ENCODE measurements at regions not wholly inside any gene's neighbourhood (a gene's known extent, or its start where the extent isn't known, plus 50 kb on each side); places are given as distances from the start of the nearest gene placed in this dataset.

- H3K36me3 ChIP-seq = no peaks in the 10 kb centered on the region
- DNase-seq (ENCODE audit: low spot score) = no peak
- no peak overlapping the region for H3K27ac ChIP-seq
- H3K4me3 ChIP-seq = no peak overlapping the region
- H3K4me1 ChIP-seq = peaks cover 0 to 10% of the 10 kb centered on the region in 2 donors
- no peaks in the 10 kb centered on the region for H3K27me3 ChIP-seq
- no peaks in the 10 kb centered on the region for H3K9me3 ChIP-seq
- TF ChIP-seq, protein P1, sequence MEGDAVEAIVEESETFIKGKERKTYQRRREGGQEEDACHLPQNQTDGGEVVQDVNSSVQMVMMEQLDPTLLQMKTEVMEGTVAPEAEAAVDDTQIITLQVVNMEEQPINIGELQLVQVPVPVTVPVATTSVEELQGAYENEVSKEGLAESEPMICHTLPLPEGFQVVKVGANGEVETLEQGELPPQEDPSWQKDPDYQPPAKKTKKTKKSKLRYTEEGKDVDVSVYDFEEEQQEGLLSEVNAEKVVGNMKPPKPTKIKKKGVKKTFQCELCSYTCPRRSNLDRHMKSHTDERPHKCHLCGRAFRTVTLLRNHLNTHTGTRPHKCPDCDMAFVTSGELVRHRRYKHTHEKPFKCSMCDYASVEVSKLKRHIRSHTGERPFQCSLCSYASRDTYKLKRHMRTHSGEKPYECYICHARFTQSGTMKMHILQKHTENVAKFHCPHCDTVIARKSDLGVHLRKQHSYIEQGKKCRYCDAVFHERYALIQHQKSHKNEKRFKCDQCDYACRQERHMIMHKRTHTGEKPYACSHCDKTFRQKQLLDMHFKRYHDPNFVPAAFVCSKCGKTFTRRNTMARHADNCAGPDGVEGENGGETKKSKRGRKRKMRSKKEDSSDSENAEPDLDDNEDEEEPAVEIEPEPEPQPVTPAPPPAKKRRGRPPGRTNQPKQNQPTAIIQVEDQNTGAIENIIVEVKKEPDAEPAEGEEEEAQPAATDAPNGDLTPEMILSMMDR (IDR thresholded peaks at IDR 0.05) = no peak
Measured at GRCh38 chr5:124277767-124278545, 468.5 kb downstream of the ZNF608 start.

- peaks cover 0 to 10% of the 10 kb centered on the region in 2 donors for H3K4me1 ChIP-seq
- no peak for DNase-seq (ENCODE audit: low spot score)
- H3K27ac ChIP-seq = no peak overlapping the region
- no peak overlapping the region for H3K4me3 ChIP-seq
- H3K9me3 ChIP-seq = no peaks in the 10 kb centered on the region
- no peaks in the 10 kb centered on the region for H3K27me3 ChIP-seq
- no peaks in the 10 kb centered on the region for H3K36me3 ChIP-seq
- TF ChIP-seq, protein P1 (IDR thresholded peaks at IDR 0.05) = no peak
Measured at GRCh38 chr5:124276166-124276565, 470.3 kb downstream of the ZNF608 start.

GRCh38 chr5:124274949-124275348 is 471.5 kb downstream of the ZNF608 start:
- no peaks in the 10 kb centered on the region for H3K27me3 ChIP-seq
- no peak for DNase-seq (ENCODE audit: low spot score)
- H3K4me3 ChIP-seq = no peak overlapping the region
- peaks cover 0 to 10% of the 10 kb centered on the region in 2 donors for H3K4me1 ChIP-seq
- H3K9me3 ChIP-seq = no peaks in the 10 kb centered on the region
- no peak overlapping the region for H3K27ac ChIP-seq
- H3K36me3 ChIP-seq = no peaks in the 10 kb centered on the region
- TF ChIP-seq, protein P1 (IDR thresholded peaks at IDR 0.05) = no peak

GRCh38 chr5:124264499-124264898 is 481.9 kb downstream of the ZNF608 start:
- TF ChIP-seq, protein P1 (IDR thresholded peaks at IDR 0.05) = no peak
- Histone ChIP-seq H3K4me1 (peaks cover 0 to 21% of the 10 kb centered on the region in 2 donors), H3K27me3 (no peaks in the 10 kb centered on the region), H3K36me3 (no peaks in the 10 kb centered on the region), H3K4me3 (no peak overlapping the region), H3K27ac (no peak overlapping the region), H3K9me3 (no peaks in the 10 kb centered on the region)
- DNase-seq (ENCODE audit: low spot score) = no peak

DNA sequence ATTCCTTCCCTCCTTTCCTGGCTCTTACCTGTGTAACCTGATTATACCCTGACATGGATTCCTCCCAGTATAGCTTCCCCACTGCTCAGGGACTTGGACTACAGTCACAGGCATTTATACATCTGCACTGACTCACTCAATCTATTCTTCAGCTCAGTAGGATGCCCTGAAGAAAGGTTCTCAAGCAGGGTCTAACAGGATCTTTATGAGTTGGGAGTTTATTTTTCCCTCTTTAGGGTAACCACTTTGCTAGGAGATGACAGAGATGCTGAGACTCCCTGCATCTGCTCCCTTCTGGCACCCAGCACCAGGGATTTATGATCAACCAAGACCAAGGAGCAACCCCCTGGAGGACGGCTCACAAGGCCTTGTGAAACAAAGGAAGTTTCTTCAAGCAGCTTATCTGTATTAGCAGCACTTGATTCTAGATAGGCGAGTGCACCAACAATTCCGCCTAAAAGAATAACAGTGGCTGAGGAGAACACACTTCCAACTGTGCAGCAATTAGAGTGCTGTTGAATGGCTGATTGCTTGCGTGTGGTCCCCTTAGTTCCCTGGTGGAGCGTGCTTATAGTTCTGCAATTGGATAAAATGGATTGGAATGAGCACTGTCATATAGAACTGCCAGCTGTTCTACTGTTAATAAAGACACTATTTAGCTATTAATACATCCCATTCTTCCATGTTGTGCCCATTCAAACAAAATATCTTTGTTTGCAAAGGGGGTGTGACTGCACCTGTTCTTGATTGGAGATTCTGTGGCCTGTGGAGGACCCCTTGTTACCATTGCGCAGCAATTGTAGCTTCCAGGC is 482.6 kb downstream of the ZNF608 start:
- TF ChIP-seq, protein P1 (IDR thresholded peaks at IDR 0.05) = no peak
- Histone ChIP-seq H3K4me1 (peaks cover 0 to 21% of the 10 kb centered on the region in 2 donors), H3K9me3 (no peaks in the 10 kb centered on the region), H3K36me3 (no peaks in the 10 kb centered on the region), H3K27me3 (no peaks in the 10 kb centered on the region), H3K27ac (no peak overlapping the region), H3K4me3 (no peak overlapping the region)
- no peak for DNase-seq (ENCODE audit: low spot score)
